A673 (cell line): ENCODE measurements at regions not wholly inside any gene's neighbourhood (a gene's known extent, or its start where the extent isn't known, plus 50 kb on each side); places are given as distances from the start of the nearest gene placed in this dataset.
A peak's percentile ranks its signal among the peaks of the same experiment; 100 is the strongest.

Experiments used
- BruUV-seq: library from RNA; stranded (reverse); fragments of 400-500 nt; replicated peaks from 2 replicates; lab custom pipeline; 2021; lab: Mats Ljungman, UMichigan
- CTCF ChIA-PET: fragments of 300-600 bp; sonication (Branson Sonifier 250); formaldehyde crosslinking; loops from one replicate; lab custom pipeline; 2022; ENCODE audit warnings: antibody characterized with exemption; lab: Charles Lee
- POLR2A ChIA-PET: fragments of 300-600 bp; sonication (Branson Sonifier 250); formaldehyde crosslinking; loops from one replicate; lab custom pipeline; 2022; ENCODE audit warnings: antibody characterized with exemption; ENCODE audit not compliant: low non-redundant PET; lab: Charles Lee
- DNase-seq: peaks from one replicate; pipeline ENCODE4 v3.0.0-alpha.2; 2015; ENCODE audit warnings: low spot score
- H3K27ac ChIP-seq: fragments of 200-600 bp; sonication (generic); 2 replicates; pipeline ENCODE4 v1.5.1; 2016; ENCODE audit warnings: mixed run types, low read depth, mild to moderate bottlenecking, mixed read lengths, antibody characterized with exemption, low read length; ENCODE audit not compliant: poor library complexity, severe bottlenecking
- H3K27me3 ChIP-seq: fragments of 200-600 bp; sonication (generic); replicated peaks from 2 replicates; pipeline ENCODE4 v1.6.1; 2017; ENCODE audit warnings: mixed run types, low read depth, mild to moderate bottlenecking, mixed read lengths, antibody characterized with exemption, low read length; ENCODE audit not compliant: insufficient read depth, poor library complexity
- H3K36me3 ChIP-seq: fragments of 200-600 bp; sonication (generic); 2 replicates; pipeline ENCODE4 v1.6.1; 2016; ENCODE audit warnings: mixed run types, mild to moderate bottlenecking, mixed read lengths, antibody characterized with exemption, low read length; ENCODE audit not compliant: insufficient read depth, poor library complexity, severe bottlenecking
- H3K4me1 ChIP-seq: fragments of 200-600 bp; sonication (generic); 2 replicates; pipeline ENCODE4 v1.6.1; 2017; ENCODE audit warnings: mixed run types, mild to moderate bottlenecking, mixed read lengths, antibody characterized with exemption, low read length; ENCODE audit not compliant: insufficient read depth, poor library complexity, severe bottlenecking
- H3K4me3 ChIP-seq: fragments of 200-600 bp; sonication (generic); 2 replicates; pipeline ENCODE4 v1.5.1; 2016; ENCODE audit warnings: low read depth, mixed run types, mild to moderate bottlenecking, mixed read lengths, low read length; ENCODE audit not compliant: poor library complexity, severe bottlenecking
- H3K9me3 ChIP-seq: fragments of 200-600 bp; sonication (generic); 2 replicates; pipeline ENCODE4 v1.6.1; 2016; ENCODE audit warnings: mixed run types, low read depth, mild to moderate bottlenecking, mixed read lengths, antibody characterized with exemption, low read length; ENCODE audit not compliant: poor library complexity, severe bottlenecking
- EZH2 ChIP-seq: fragments of 200-600 bp; sonication (generic); IDR thresholded peaks from 2 replicates; pipeline ENCODE4 v1.6.1; 2017; ENCODE audit warnings: borderline replicate concordance, low read depth, mild to moderate bottlenecking, mixed read lengths, antibody characterized with exemption, low read length; ENCODE audit not compliant: poor library complexity, severe bottlenecking
- intact Hi-C: fragments of 100-400 bp; cut with micrococcal nuclease; formaldehyde crosslinking; loops from one replicate; pipeline ENCODE4 v1.10.0; 2022; ENCODE audit not compliant: unreplicated experiment
- TF ChIP-seq, protein P1 (sequence below): fragments of 300-800, 200-600 bp; sonication (generic); conservative IDR thresholded peaks from 2 replicates; pipeline ENCODE4 v1.5.1; 2017; ENCODE audit warnings: low read depth, mild to moderate bottlenecking, antibody characterized with exemption, low read length, moderate library complexity, mixed read lengths

DNA sequence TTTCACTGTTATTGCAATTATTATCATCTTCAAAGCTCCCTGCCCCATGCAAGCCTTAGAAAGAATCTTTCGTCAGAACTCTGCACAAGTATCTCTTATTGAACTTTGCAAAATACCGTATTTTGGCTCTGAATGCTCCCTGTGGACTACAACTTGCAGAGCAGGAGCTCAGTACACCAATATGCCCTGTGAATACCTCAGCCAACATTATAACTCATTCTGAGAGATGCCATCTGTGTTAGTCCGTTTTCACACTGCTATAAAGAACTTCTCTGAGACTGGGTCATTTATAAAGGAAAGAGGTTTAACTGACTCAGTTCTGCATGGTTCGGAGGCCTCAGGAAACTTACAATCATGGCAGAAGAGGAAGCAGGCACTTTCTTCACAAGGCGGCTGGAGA lies 87.2 kb upstream of the XYLT1 start:
- Histone ChIP-seq H3K36me3 (no peaks in the 10 kb centered on the region), H3K9me3 (no peaks in the 10 kb centered on the region), H3K4me1 (no peaks in the 10 kb centered on the region), H3K4me3 (no peak overlapping the region), H3K27me3 (no peaks in the 10 kb centered on the region), H3K27ac (no peak overlapping the region)
- DNase-seq: no peak
- BruUV-seq: no TSS peak
- intact Hi-C loops: no loop called here
- CTCF ChIA-PET: no interaction called here
- no peak for TF ChIP-seq EZH2
- TF ChIP-seq, protein P1, sequence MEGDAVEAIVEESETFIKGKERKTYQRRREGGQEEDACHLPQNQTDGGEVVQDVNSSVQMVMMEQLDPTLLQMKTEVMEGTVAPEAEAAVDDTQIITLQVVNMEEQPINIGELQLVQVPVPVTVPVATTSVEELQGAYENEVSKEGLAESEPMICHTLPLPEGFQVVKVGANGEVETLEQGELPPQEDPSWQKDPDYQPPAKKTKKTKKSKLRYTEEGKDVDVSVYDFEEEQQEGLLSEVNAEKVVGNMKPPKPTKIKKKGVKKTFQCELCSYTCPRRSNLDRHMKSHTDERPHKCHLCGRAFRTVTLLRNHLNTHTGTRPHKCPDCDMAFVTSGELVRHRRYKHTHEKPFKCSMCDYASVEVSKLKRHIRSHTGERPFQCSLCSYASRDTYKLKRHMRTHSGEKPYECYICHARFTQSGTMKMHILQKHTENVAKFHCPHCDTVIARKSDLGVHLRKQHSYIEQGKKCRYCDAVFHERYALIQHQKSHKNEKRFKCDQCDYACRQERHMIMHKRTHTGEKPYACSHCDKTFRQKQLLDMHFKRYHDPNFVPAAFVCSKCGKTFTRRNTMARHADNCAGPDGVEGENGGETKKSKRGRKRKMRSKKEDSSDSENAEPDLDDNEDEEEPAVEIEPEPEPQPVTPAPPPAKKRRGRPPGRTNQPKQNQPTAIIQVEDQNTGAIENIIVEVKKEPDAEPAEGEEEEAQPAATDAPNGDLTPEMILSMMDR: no peak
- POLR2A ChIA-PET: no interaction called here

DNA sequence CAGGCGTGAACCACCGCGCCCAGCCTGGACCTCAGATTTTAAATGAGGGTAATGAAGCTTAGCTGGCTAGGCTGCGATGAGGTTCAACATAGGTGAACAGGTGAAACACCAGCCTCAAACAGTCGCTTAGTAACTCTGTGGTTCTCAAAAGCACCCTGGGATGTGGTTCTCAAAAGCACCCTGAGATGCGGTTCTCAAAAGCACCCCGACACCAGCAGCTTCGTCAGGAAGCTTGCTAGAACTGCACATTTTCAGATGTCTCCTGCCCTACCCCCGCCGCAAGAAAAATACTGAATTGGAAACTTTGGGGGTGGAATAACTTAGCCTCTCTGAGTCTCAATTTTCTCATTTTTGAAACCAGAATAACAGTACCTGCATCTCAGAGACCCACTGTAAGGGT lies 86.7 kb upstream of the XYLT1 start:
- BruUV-seq: no TSS peak
- no peak for TF ChIP-seq EZH2
- TF ChIP-seq, protein P1: no peak
- no peaks in the 10 kb centered on the region for H3K4me1 ChIP-seq
- no peak for DNase-seq
- POLR2A ChIA-PET: no interaction called here
- no peak overlapping the region for H3K27ac ChIP-seq
- no peaks in the 10 kb centered on the region for H3K27me3 ChIP-seq
- no peaks in the 10 kb centered on the region for H3K9me3 ChIP-seq
- no peaks in the 10 kb centered on the region for H3K36me3 ChIP-seq
- intact Hi-C loops: no loop called here
- H3K4me3 ChIP-seq: no peak overlapping the region
- CTCF ChIA-PET: no interaction called here

DNA sequence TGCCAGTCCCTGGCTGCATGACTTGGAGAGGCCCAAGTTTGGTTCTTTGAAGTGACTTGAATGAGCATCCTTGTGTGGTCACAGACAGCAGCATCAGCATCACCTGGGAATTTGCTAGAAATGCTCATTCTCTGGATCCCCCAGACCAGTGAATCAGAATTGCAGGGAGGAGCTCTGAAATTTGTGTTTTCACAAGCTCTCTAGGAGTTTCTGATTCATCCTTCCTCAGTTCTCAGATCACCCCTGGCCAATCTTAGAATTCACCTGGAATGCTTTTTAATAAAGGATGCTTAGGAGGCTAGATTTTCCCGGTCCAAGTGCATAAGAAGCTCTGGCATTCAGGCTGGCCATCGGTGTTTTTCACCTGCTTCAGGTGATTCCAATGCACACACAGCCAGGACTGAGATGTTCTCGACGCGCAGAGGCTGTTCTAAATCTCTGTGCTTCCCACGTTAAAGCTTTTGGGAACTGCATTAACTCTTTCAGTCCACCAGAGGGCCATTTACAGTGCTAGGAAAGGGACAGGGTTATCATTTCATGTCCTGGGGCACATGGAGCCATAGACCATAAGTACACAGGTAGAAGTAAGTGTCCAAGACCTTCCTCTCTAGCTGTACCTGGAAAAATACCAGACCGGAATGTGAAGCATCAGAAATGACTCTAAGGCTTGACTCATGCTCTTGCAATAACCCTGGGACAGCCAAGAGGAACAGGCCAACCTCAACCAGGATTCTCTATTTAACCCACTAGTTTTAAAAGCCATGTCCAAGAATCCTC lies 85.7 kb upstream of the XYLT1 start:
- peak; percentile 32 for DNase-seq
- H3K27me3 ChIP-seq: no peaks in the 10 kb centered on the region
- intact Hi-C loops: no loop called here
- H3K9me3 ChIP-seq: no peaks in the 10 kb centered on the region
- no peak overlapping the region for H3K27ac ChIP-seq
- ChIA-PET POLR2A (no interaction called here), CTCF (no interaction called here)
- BruUV-seq: no TSS peak
- no peaks in the 10 kb centered on the region for H3K4me1 ChIP-seq
- TF ChIP-seq, protein P1: peak; percentile 58
- no peak for TF ChIP-seq EZH2
- no peaks in the 10 kb centered on the region for H3K36me3 ChIP-seq
- no peak overlapping the region for H3K4me3 ChIP-seq
